CD4-positive, alpha-beta memory T cell (primary cell): ENCODE measurements at regions not wholly inside any gene's neighbourhood (a gene's known extent, or its start where the extent isn't known, plus 50 kb on each side); places are given as distances from the start of the nearest gene placed in this dataset.

ENCODE experiments used
- CTCF ChIA-PET: fragments of 350-600 bp; sonication (Branson Sonifier 250); formaldehyde crosslinking; loops from one replicate; lab custom pipeline; 2021; ENCODE audit warnings: inconsistent platforms; ENCODE audit not compliant: partially characterized antibody; lab: Charles Lee
- POLR2A ChIA-PET: fragments of 350-600 bp; sonication (Branson Sonifier 250); formaldehyde crosslinking; loops from one replicate; lab custom pipeline; 2021; ENCODE audit not compliant: partially characterized antibody; lab: Charles Lee
- DNase-seq, 5 donors: peaks; one replicate each; pipeline versions ENCODE4 v3.0.0 to v3.0.0-alpha.2; 2020 to 2022; ENCODE audit warnings: mixed read lengths in 1 of 5
- H3K27ac ChIP-seq: one replicate; pipeline ENCODE4 v1.7.0; 2013; ENCODE audit warnings: low read depth, low read length
- H3K27me3 ChIP-seq: 2 replicates; pipeline ENCODE4 v1.7.0; 2013; ENCODE audit warnings: mild to moderate bottlenecking, low read length, moderate library complexity; ENCODE audit not compliant: insufficient read depth
- H3K36me3 ChIP-seq: 2 replicates; pipeline ENCODE4 v1.7.0; 2013; ENCODE audit warnings: mild to moderate bottlenecking, low read length, moderate library complexity; ENCODE audit not compliant: insufficient read depth
- H3K4me1 ChIP-seq: 2 replicates; pipeline ENCODE4 v1.7.0; 2013; ENCODE audit warnings: mild to moderate bottlenecking, low read length, moderate library complexity; ENCODE audit not compliant: insufficient read depth
- H3K4me3 ChIP-seq, 2 donors: one replicate each; pipeline ENCODE4 v1.7.0; 2013; ENCODE audit warnings: low read length in 2 of 2, mild to moderate bottlenecking in 1 of 2
- H3K9me3 ChIP-seq, 2 donors: one replicate each; pipeline ENCODE4 v1.7.0; 2013; ENCODE audit warnings: low read length in 2 of 2, control low read depth in 1 of 2; ENCODE audit not compliant: control insufficient read depth in 1 of 2
- H3K27ac Mint-ChIP-seq, 7 donors: one replicate each; pipeline ENCODE4 v1.8.0; 2020 to 2021; ENCODE audit warnings: mixed read lengths in 7 of 7, mild to moderate bottlenecking in 6 of 7, inconsistent platforms in 3 of 7, moderate library complexity in 3 of 7
- H3K27me3 Mint-ChIP-seq, 2 donors: one replicate each; pipeline ENCODE4 v1.8.0; 2020 to 2021; ENCODE audit warnings: mixed read lengths in 2 of 2
- H3K36me3 Mint-ChIP-seq, 2 donors: one replicate each; pipeline ENCODE4 v1.8.0; 2020 to 2021; ENCODE audit warnings: mixed read lengths in 2 of 2, inconsistent platforms in 1 of 2, mild to moderate bottlenecking in 1 of 2
- H3K4me1 Mint-ChIP-seq, 4 donors: one replicate each; pipeline ENCODE4 v1.8.0; 2020 to 2021; ENCODE audit warnings: mixed read lengths in 4 of 4, mild to moderate bottlenecking in 1 of 4
- H3K4me3 Mint-ChIP-seq, 8 donors: one replicate each; pipeline ENCODE4 v1.8.0; 2020 to 2021; ENCODE audit warnings: mixed read lengths in 8 of 8, mild to moderate bottlenecking in 7 of 8, moderate library complexity in 6 of 8, inconsistent platforms in 3 of 8
- H3K9me3 Mint-ChIP-seq, 8 donors: one replicate each; pipeline ENCODE4 v1.8.0; 2020 to 2021; ENCODE audit warnings: mixed read lengths in 8 of 8, mild to moderate bottlenecking in 5 of 8, inconsistent platforms in 3 of 8, moderate library complexity in 1 of 8
- intact Hi-C: fragments of 100-400 bp; cut with micrococcal nuclease; formaldehyde crosslinking; loops from one replicate; pipeline ENCODE4 v1.15.1; 2023

DNA sequence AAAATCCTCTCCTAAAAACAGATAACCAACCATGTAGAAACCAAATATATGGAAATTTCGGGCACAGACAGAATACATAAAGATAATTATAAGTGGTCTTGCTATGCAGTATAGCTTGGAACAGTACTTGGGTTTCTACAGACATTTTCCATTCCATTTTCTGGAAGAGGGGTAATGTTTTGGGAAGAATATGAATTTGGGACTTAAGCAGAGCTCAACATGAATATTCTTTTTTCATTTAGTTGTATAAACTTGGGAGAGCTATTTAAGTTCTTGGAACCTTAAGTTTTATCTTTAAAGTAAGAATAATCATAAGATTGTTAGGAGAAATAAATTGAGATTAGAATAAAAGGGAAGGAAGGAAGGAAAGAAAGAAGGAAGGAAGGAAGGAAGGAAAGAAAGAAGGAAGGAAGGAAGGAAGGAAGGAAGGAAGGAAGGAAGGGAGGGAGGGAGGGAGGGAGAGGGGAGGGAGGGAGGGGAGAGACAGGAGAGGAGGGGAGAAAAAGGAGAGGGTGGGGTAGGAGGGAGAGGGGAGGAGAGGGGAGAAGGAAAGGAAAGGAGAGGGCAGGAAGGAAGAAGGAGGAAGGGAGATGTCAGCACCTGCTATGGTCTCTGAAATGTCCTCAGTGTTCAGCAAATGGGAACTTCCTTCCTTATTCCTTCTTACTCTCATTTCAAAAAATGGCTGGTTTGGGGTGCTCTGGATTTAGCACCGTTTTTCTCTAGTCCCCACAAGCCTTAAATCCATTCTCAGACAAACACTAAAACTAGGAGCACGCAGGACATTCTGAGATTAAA lies 248.3 kb downstream of the LY86 start:
- no peaks in the 10 kb centered on the region for H3K27me3 ChIP-seq
- Mint-ChIP-seq H3K4me3 (no peak overlapping the region), H3K4me1 (peaks cover 0 to 2% (median 0%) of the 10 kb centered on the region in 4 donors), H3K9me3 (peaks cover 0 to 2% (median 0%) of the 10 kb centered on the region in 8 donors), H3K27ac (no peak overlapping the region), H3K36me3 (no peaks in the 10 kb centered on the region), H3K27me3 (peaks cover 9 to 23% of the 10 kb centered on the region in 2 donors)
- no peaks in the 10 kb centered on the region for H3K36me3 ChIP-seq
- no peak overlapping the region for H3K27ac ChIP-seq
- no peaks in the 10 kb centered on the region for H3K9me3 ChIP-seq
- DNase-seq: no peak
- intact Hi-C loops: no loop called here
- CTCF ChIA-PET: no interaction called here
- H3K4me3 ChIP-seq: no peak overlapping the region
- no peaks in the 10 kb centered on the region for H3K4me1 ChIP-seq
- POLR2A ChIA-PET: no interaction called here

DNA sequence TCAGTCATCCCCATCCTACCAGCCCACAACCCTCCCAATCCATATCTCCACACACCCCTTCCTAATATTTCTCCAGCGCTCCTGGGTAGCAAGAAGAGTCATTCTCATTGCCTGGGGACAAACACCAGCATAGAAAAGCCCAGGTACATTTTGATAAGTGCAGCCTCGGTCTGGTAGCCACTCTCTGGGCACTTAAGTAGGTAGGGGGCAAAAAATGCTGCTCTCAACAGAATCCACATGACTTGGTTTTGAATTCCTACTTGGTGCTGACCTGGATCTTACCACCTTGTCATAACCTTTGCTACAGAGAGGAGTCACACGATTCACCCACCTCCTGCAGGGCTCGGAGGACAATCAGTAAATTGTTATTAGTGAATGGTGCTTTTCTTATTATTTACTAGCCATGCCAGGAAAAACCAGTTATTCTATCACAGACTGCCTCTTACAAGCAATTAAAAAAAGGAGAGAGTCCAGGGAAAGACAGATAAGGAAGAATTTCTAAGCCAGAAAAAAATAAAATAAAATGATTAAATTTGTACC lies 249.1 kb downstream of the LY86 start:
- no peak overlapping the region for H3K4me3 Mint-ChIP-seq
- no peaks in the 10 kb centered on the region for H3K4me1 ChIP-seq
- intact Hi-C loops: no loop called here
- H3K27ac ChIP-seq: no peak overlapping the region
- no peaks in the 10 kb centered on the region for H3K9me3 ChIP-seq
- peaks cover 0 to 2% (median 0%) of the 10 kb centered on the region in 8 donors for H3K9me3 Mint-ChIP-seq
- CTCF ChIA-PET: no interaction called here
- no peaks in the 10 kb centered on the region for H3K36me3 ChIP-seq
- no peak overlapping the region for H3K27ac Mint-ChIP-seq
- no peak for DNase-seq
- POLR2A ChIA-PET: no interaction called here
- no peak overlapping the region for H3K4me3 ChIP-seq
- peaks cover 0 to 2% (median 0%) of the 10 kb centered on the region in 4 donors for H3K4me1 Mint-ChIP-seq
- H3K27me3 Mint-ChIP-seq: peaks cover 9 to 24% of the 10 kb centered on the region in 2 donors
- no peaks in the 10 kb centered on the region for H3K36me3 Mint-ChIP-seq
- no peaks in the 10 kb centered on the region for H3K27me3 ChIP-seq

DNA sequence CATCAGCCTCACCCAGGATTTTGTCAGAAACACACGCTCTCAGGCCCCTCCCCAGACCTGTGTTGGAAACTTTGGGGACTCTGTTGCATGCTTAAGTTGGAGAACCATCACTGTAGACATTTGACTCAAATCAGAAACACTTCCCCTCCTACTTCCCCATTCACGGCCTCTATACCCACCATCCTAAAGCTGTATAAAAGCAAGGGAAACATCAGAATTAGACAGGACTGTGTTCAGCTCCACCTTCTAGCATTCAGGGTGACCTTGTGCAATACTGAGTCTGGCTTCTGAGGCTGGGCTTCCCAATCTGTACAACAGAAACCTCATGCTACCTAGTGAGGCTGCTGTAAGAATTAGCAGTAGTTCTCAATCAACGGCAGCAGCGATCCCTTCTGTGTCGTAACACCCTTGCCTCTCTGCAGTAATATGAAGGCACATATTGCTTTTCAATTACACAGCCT lies 252.3 kb downstream of the LY86 start:
- Histone ChIP-seq H3K36me3 (no peaks in the 10 kb centered on the region), H3K4me1 (no peaks in the 10 kb centered on the region), H3K27me3 (no peaks in the 10 kb centered on the region), H3K4me3 (no peak overlapping the region), H3K27ac (no peak overlapping the region), H3K9me3 (no peaks in the 10 kb centered on the region)
- ChIA-PET CTCF (no interaction called here), POLR2A (no interaction called here)
- Mint-ChIP-seq H3K4me1 (peaks cover 0 to 2% (median 0%) of the 10 kb centered on the region in 4 donors), H3K27ac (no peak overlapping the region), H3K27me3 (peaks cover 7 to 29% of the 10 kb centered on the region in 2 donors), H3K9me3 (peaks cover 0 to 13% (median 4%) of the 10 kb centered on the region in 8 donors), H3K4me3 (no peak overlapping the region), H3K36me3 (peaks cover 0 to under 1% of the 10 kb centered on the region in 2 donors)
- no peak for DNase-seq
- intact Hi-C loops: no loop called here

DNA sequence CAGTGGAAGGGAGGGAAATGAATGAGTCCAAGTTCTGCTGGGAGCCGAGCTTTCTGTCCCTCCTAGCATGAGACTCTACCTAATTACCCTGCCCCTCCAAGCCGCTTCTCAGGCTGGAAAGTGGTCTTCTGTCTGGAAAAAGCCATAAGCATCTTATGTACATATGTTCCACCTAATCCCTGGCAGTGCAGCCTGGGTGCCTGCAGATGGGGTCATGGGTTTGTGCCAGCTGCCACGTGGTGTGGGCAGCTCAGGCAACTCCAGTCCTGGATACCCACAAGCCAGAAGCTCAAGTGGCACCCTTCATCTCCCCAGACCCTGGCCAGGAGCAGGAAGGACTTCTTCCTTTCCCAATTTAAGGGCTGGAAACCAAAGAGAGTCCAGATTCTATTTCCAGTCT lies 253.1 kb downstream of the LY86 start:
- Mint-ChIP-seq H3K36me3 (peaks cover 0 to 7% of the 10 kb centered on the region in 2 donors), H3K27me3 (peaks cover 8 to 29% of the 10 kb centered on the region in 2 donors), H3K4me3 (no peak overlapping the region), H3K4me1 (peaks cover 0 to 2% (median 0%) of the 10 kb centered on the region in 4 donors), H3K9me3 (peaks cover 0 to 20% (median 11%) of the 10 kb centered on the region in 8 donors), H3K27ac (no peak overlapping the region)
- H3K9me3 ChIP-seq: peaks cover 0 to 3% of the 10 kb centered on the region in 2 donors
- H3K27me3 ChIP-seq: no peaks in the 10 kb centered on the region
- ChIA-PET CTCF (no interaction called here), POLR2A (no interaction called here)
- no peak overlapping the region for H3K4me3 ChIP-seq
- no peaks in the 10 kb centered on the region for H3K4me1 ChIP-seq
- no peak for DNase-seq
- no peaks in the 10 kb centered on the region for H3K36me3 ChIP-seq
- no peak overlapping the region for H3K27ac ChIP-seq
- intact Hi-C loops: no loop called here

DNA sequence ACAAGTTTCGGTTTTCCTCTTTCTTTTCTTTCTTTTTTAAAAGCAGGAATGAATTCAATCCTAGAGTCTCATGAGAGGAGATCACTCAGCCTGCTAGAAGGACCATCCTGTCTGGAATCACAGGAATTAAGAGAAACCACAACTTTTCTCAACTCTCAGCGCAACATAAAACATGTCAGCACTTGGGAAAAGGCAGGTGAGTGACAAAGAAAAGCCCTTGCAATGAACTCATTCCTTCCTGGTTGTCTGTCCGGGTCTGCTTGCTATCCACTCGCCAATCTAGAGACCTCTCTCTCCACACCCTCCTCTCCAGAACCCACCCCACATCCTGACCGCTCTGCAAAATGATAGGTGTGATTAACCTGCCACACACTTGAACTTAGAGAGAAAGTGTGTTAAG lies 253.8 kb downstream of the LY86 start:
- no peaks in the 10 kb centered on the region for H3K4me1 ChIP-seq
- peaks cover 0 to 2% (median 0%) of the 10 kb centered on the region in 4 donors for H3K4me1 Mint-ChIP-seq
- peaks cover 0 to 20% (median 12%) of the 10 kb centered on the region in 8 donors for H3K9me3 Mint-ChIP-seq
- intact Hi-C loops: no loop called here
- H3K4me3 ChIP-seq: no peak overlapping the region
- no peak for DNase-seq
- ChIA-PET POLR2A (no interaction called here), CTCF (no interaction called here)
- H3K27ac Mint-ChIP-seq: no peak overlapping the region
- H3K4me3 Mint-ChIP-seq: no peak overlapping the region
- peaks cover 8 to 29% of the 10 kb centered on the region in 2 donors for H3K27me3 Mint-ChIP-seq
- H3K9me3 ChIP-seq: peaks cover 0 to 5% of the 10 kb centered on the region in 2 donors
- H3K27me3 ChIP-seq: no peaks in the 10 kb centered on the region
- no peaks in the 10 kb centered on the region for H3K36me3 ChIP-seq
- no peak overlapping the region for H3K27ac ChIP-seq
- H3K36me3 Mint-ChIP-seq: peaks cover 0 to 7% of the 10 kb centered on the region in 2 donors

DNA sequence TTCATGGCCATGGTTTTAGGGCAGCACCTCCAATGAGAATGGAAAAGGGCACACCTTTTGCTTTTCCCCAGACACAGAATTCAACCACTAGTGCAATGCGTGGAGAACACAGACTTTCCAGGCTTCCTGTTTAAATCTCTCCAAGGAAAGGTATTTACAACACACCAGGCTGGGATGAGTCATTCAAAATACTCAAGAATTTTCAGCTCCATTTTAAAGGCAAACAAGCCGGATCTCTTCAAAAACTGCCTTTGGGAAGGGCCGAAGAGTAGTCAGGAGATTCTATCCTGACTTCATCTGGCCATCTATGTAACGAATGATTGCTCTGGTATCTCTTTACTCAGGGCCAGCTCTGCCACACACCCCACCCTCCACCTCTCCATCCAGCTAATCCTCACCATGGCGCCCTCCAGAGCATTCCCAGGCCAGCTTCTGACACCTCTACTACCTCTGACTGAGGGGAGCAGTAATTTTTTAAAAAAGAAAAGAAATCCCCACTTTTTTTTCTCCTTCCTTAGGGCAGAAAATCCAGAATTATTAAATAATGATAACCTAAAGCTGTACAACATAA lies 254.6 kb downstream of the LY86 start:
- POLR2A ChIA-PET: no interaction called here
- peaks cover 11 to 27% of the 10 kb centered on the region in 2 donors for H3K27me3 Mint-ChIP-seq
- H3K27ac ChIP-seq: no peak overlapping the region
- no peak overlapping the region for H3K4me3 ChIP-seq
- no peak overlapping the region for H3K27ac Mint-ChIP-seq
- CTCF ChIA-PET: no interaction called here
- intact Hi-C loops: no loop called here
- H3K36me3 Mint-ChIP-seq: peaks cover 0 to 7% of the 10 kb centered on the region in 2 donors
- peaks cover 0 to 5% of the 10 kb centered on the region in 2 donors for H3K9me3 ChIP-seq
- peaks cover 0 to 2% (median 0%) of the 10 kb centered on the region in 4 donors for H3K4me1 Mint-ChIP-seq
- H3K4me1 ChIP-seq: no peaks in the 10 kb centered on the region
- H3K9me3 Mint-ChIP-seq: peaks cover 0 to 23% (median 13%) of the 10 kb centered on the region in 8 donors
- H3K4me3 Mint-ChIP-seq: no peak overlapping the region
- DNase-seq: no peak
- no peaks in the 10 kb centered on the region for H3K36me3 ChIP-seq
- no peaks in the 10 kb centered on the region for H3K27me3 ChIP-seq

DNA sequence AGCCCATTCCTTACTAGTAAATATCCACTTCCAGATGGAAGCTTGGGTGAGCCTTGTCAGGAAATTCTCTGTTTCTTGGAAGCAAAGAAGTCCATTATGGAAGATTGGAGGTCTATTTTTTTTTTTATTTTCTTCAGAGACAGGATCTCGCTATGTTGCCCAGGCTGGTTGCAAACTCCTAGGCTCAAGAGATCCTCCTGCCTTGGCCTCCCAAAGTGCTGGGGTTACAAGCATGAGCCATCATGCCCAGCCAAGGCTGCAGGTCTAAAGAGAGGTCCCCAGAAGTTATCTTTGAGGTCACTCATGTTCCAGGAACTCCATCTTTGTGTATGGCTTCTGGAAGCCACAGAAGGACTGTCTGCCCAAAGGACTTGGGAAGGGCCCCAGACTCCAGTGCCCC lies 255.3 kb downstream of the LY86 start:
- Mint-ChIP-seq H3K27me3 (peaks cover 7 to 23% of the 10 kb centered on the region in 2 donors), H3K9me3 (peaks cover 0 to 26% (median 13%) of the 10 kb centered on the region in 8 donors), H3K36me3 (peaks cover 0 to 7% of the 10 kb centered on the region in 2 donors), H3K4me3 (no peak overlapping the region), H3K27ac (no peak overlapping the region), H3K4me1 (peaks cover 0 to 2% (median 0%) of the 10 kb centered on the region in 4 donors)
- ChIA-PET CTCF (no interaction called here), POLR2A (no interaction called here)
- no peaks in the 10 kb centered on the region for H3K36me3 ChIP-seq
- no peak overlapping the region for H3K27ac ChIP-seq
- intact Hi-C loops: no loop called here
- H3K27me3 ChIP-seq: no peaks in the 10 kb centered on the region
- peaks cover 0 to 5% of the 10 kb centered on the region in 2 donors for H3K9me3 ChIP-seq
- no peak overlapping the region for H3K4me3 ChIP-seq
- no peaks in the 10 kb centered on the region for H3K4me1 ChIP-seq
- no peak for DNase-seq
